ENCODE measurements at regions not wholly inside any gene's neighbourhood (a gene's known extent, or its start where the extent isn't known, plus 50 kb on each side); places are given as distances from the start of the nearest gene placed in this dataset.

- H3K9me3 ChIP-seq (ENCODE audit: low read depth, low read length) = peaks cover 5% of the 10 kb centered on the region
Measured at GRCh38 chr13:90615236-90615635, 732.3 kb upstream of the MIR17HG start.

GRCh38 chr13:90615767-90616166, 731.7 kb upstream of the MIR17HG start:
- Histone ChIP-seq H2AFZ (ENCODE audit: low read length) (no peak overlapping the region), H3K9me3 (ENCODE audit: low read depth, low read length) (peaks cover 5% of the 10 kb centered on the region), H3K4me3 (ENCODE audit: insufficient read depth, low read length) (no peak overlapping the region), H3K27ac (ENCODE audit: low read depth, low read length) (no peak overlapping the region), H3K79me2 (ENCODE audit: insufficient read depth, low read length) (no peaks in the 10 kb centered on the region), H4K20me1 (ENCODE audit: insufficient read depth, low read length) (no peaks in the 10 kb centered on the region), H3K36me3 (ENCODE audit: insufficient read depth, low read length) (no peaks in the 10 kb centered on the region), H3K27me3 (ENCODE audit: insufficient read depth, low read length) (no peaks in the 10 kb centered on the region), H3K4me1 (ENCODE audit: insufficient read depth, low read length) (no peaks in the 10 kb centered on the region), H3K4me2 (ENCODE audit: insufficient read depth, low read length) (no peak overlapping the region)
- no peak for DNase-seq (ENCODE audit: insufficient read length, low spot score, missing footprints)
- no peak for TF ChIP-seq CTCF (IDR thresholded peaks at IDR 0.05; ENCODE audit: extremely low read depth, low read depth, low read length)

More at GRCh38 chr13:90615236-90615635, 732.3 kb upstream of the MIR17HG start:
- no peaks in the 10 kb centered on the region for H4K20me1 ChIP-seq (ENCODE audit: insufficient read depth, low read length)
- H3K4me1 ChIP-seq (ENCODE audit: insufficient read depth, low read length) = no peaks in the 10 kb centered on the region
- H3K79me2 ChIP-seq (ENCODE audit: insufficient read depth, low read length) = no peaks in the 10 kb centered on the region
- no peak overlapping the region for H3K27ac ChIP-seq (ENCODE audit: low read depth, low read length)
- no peaks in the 10 kb centered on the region for H3K27me3 ChIP-seq (ENCODE audit: insufficient read depth, low read length)
- no peak overlapping the region for H3K4me2 ChIP-seq (ENCODE audit: insufficient read depth, low read length)
- no peak for DNase-seq (ENCODE audit: insufficient read length, low spot score, missing footprints)
- no peak for TF ChIP-seq CTCF (IDR thresholded peaks at IDR 0.05; ENCODE audit: extremely low read depth, low read depth, low read length)
- H2AFZ ChIP-seq (ENCODE audit: low read length) = no peak overlapping the region
- no peaks in the 10 kb centered on the region for H3K36me3 ChIP-seq (ENCODE audit: insufficient read depth, low read length)
- no peak overlapping the region for H3K4me3 ChIP-seq (ENCODE audit: insufficient read depth, low read length)

- no peaks in the 10 kb centered on the region for H3K27me3 ChIP-seq (ENCODE audit: insufficient read depth, low read length)
- no peaks in the 10 kb centered on the region for H3K36me3 ChIP-seq (ENCODE audit: insufficient read depth, low read length)
- H3K27ac ChIP-seq (ENCODE audit: low read depth, low read length) = no peak overlapping the region
- no peak for DNase-seq (ENCODE audit: insufficient read length, low spot score, missing footprints)
- H4K20me1 ChIP-seq (ENCODE audit: insufficient read depth, low read length) = no peaks in the 10 kb centered on the region
- H3K4me1 ChIP-seq (ENCODE audit: insufficient read depth, low read length) = no peaks in the 10 kb centered on the region
- no peak overlapping the region for H2AFZ ChIP-seq (ENCODE audit: low read length)
- peaks cover 3% of the 10 kb centered on the region for H3K9me3 ChIP-seq (ENCODE audit: low read depth, low read length)
- H3K4me2 ChIP-seq (ENCODE audit: insufficient read depth, low read length) = no peak overlapping the region
- no peaks in the 10 kb centered on the region for H3K79me2 ChIP-seq (ENCODE audit: insufficient read depth, low read length)
- no peak overlapping the region for H3K4me3 ChIP-seq (ENCODE audit: insufficient read depth, low read length)
- TF ChIP-seq CTCF (IDR thresholded peaks at IDR 0.05; ENCODE audit: extremely low read depth, low read depth, low read length) = no peak
Measured at GRCh38 chr13:90618133-90618532, 729.4 kb upstream of the MIR17HG start.

GRCh38 chr13:90622541-90622940, 724.9 kb upstream of the MIR17HG start:
- no peak overlapping the region for H3K27ac ChIP-seq (ENCODE audit: low read depth, low read length)
- DNase-seq (ENCODE audit: insufficient read length, low spot score, missing footprints) = no peak

More at GRCh38 chr13:90622541-90622940, 724.9 kb upstream of the MIR17HG start:
- no peaks in the 10 kb centered on the region for H3K79me2 ChIP-seq (ENCODE audit: insufficient read depth, low read length)
- no peaks in the 10 kb centered on the region for H3K36me3 ChIP-seq (ENCODE audit: insufficient read depth, low read length)
- no peaks in the 10 kb centered on the region for H3K27me3 ChIP-seq (ENCODE audit: insufficient read depth, low read length)
- H2AFZ ChIP-seq (ENCODE audit: low read length) = no peak overlapping the region
- H4K20me1 ChIP-seq (ENCODE audit: insufficient read depth, low read length) = no peaks in the 10 kb centered on the region
- no peaks in the 10 kb centered on the region for H3K4me1 ChIP-seq (ENCODE audit: insufficient read depth, low read length)
- H3K9me3 ChIP-seq (ENCODE audit: low read depth, low read length) = no peaks in the 10 kb centered on the region
- H3K4me3 ChIP-seq (ENCODE audit: insufficient read depth, low read length) = no peak overlapping the region
- no peak overlapping the region for H3K4me2 ChIP-seq (ENCODE audit: insufficient read depth, low read length)
- TF ChIP-seq CTCF (IDR thresholded peaks at IDR 0.05; ENCODE audit: extremely low read depth, low read depth, low read length) = no peak

All from osteoblast (primary cell).